Amygdala (tissue), 56 donors: ENCODE measurements at regions not wholly inside any gene's neighbourhood (a gene's known extent, or its start where the extent isn't known, plus 50 kb on each side); places are given as distances from the start of the nearest gene placed in this dataset.
A peak's percentile ranks its signal among the peaks of the same experiment; 100 is the strongest.
"Not testable (repeated sequence)": the region's sequence is repeated elsewhere in the genome, so short reads cannot be mapped to it uniquely, and the experiment has no call there.

ENCODE experiments used
- DNase-seq, 56 donors: peaks; one replicate each; lab custom pipeline; 2025; lab: John Stamatoyannopoulos, UW

DNA sequence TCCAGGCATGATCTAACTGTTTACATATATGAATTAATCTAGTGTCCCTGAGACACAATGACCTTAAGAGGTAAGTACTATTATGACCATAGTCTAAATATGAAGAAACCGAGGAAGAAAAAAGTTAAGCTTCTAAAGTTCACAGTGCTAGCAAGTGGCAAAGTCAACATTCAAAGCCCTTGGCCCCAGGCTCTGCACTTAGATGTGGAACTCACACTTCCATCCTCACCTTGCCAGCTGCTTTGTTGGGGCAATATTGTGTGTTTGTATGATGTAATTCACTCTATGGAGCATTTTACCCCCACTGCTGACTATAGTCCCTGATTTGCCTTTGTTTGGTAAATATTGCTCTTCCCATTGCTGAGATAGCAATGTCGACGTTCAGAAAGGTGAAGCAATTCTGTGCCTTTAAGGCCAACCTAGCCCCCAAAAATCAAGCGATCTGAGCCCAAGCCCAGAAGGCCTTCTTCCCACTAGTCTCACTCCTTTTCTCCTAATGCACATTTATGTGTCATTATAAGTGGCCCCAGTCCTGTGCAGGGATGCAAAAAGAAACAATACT lies 487.6 kb upstream of the ZMIZ1 start:
- DNase-seq = no peak

DNA sequence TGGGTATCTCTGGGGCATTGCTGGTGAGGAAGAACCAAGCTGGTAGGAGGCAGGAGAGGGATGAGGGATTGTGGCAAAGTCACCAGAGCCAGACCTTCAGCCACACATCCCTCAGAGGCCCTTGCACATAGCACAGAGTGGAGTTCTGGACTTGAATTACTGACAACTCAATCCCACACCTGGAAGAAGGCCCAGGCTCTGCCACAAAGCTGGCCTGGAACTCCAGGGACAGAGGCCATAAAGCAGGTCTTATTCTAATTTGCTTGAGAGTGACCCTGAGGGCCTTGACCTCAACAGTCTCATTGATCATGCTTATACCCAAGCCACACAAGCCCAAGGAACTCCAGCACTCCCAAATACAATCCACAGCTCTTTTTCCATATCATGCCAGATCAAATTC lies 486.2 kb upstream of the ZMIZ1 start:
- no peak for DNase-seq

DNA sequence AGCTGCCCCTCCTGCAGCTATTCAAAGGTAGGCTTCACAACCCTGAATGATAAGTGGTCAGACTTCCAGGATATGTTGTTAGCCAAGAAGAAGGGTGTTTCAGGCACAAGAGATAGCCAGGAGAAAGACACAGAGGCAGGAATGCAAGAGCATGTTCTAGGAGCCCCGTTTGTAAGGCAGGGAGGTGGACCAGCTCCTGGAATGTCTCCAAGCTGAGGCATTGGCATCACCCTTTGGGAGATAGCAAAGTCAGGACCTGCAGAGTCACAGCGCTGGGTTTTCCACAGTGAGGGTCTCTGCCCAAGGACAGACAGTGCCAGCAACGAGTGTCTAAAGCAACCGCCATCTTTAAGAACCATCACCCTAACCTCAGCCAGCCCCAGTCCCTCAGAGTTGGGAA lies 484.5 kb upstream of the ZMIZ1 start:
- DNase-seq = no peak

DNA sequence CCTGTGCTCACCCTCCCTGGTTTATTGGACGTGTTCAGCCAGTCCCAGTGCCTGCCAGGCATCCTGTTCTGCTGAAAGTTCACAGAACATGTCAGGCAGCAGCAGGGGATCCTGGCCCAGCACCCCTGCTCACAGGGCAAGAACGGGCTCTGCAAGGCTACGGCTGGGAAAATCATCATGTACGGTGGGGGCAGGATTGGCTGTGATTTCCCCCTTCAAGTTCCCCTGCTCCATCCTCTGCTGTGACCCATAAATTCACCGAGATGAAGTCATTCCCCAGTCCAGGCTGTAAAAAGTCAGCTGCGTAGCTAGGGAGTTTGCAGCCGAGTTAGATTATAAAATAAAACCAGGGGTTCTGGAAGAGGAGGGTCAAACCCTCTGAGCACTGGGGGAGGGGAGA lies 484.1 kb upstream of the ZMIZ1 start:
- DNase-seq = no peak

DNA sequence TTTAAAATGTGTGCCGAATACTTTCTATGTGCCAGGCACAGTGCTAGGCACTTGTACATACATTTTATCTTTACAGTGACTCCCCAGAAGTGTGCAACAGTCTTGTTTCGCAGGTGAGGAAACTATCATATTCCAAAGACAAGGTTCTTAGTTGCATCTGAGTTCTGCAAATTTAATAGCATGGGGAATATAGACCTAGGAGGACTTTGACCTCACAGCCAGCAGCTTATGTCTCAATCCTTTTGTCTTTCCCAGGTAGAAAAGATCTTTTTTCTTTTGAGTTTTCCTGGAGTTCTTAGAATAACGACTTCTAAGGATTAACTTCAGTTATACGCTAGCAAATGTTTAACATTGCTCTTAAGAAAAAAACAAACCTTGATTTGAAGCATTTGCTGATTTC lies 482.8 kb upstream of the ZMIZ1 start:
- DNase-seq = no peak

DNA sequence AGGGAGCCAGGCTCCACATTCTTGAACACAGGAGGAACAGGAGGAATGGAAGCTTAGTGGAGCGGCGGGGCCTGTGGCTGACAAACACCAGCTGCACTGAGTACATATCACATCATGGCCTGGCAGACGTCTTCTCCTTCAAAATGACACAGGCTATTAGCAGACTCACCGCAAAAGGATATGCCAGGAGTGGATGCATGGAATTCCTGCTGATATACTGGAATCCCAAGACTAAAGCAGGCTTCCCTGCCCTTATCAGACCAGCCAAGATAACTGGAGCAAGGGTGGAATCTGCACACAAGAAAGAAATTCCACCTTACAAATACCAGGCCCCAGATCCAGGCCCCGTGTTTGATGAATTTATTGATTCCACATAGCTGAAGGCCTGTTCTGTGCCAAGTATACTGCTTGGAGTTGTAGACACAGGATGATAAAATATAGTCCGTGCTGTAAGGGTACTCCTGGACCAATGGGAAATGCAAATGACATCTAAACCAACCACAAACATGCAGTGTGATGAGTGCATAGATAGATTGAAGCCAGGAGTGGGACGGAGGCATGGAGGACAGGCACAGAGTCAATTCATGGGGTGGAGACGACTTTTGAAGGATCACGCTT lies 480.5 kb upstream of the ZMIZ1 start:
- DNase-seq = peak in 1 of 56 donors; percentile 12

DNA sequence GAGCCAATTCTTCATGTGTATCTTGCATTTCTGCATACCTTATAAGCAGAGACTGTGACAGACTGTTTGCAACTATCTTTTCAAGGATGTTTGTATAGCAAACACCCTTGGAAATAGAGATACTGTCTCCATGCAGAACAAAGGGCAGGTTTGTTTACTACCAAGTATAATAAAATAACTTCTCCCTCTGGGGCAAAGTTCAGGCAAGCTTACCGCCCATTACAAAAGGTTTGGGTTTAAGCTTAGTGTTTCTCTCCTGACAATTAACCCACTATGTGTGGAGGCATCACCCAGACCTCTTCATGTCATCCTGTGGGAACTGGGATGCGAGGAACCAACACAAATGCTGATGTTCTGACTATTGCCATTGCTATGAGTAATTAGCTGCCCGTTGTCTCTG lies 479.1 kb upstream of the ZMIZ1 start:
- DNase-seq = no peak

DNA sequence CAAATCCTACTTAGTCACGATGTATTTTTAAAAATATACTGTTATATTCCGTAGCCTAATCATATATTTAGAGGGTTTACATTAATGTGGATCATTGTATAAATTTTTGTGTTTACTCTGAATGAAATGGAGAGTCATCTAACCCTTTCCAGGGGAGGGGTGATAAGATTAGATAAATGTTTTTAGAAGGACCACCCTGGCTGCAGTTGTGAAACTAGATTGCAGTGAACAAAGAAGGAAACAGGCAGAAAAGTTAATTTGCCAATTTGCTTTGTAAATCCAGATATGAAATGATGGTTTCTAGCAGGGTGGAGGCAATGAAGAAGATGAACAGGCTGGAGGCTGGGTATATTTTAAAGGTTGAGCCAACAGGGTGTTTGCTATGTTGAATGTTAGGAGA lies 477.7 kb upstream of the ZMIZ1 start:
- no peak for DNase-seq

DNA sequence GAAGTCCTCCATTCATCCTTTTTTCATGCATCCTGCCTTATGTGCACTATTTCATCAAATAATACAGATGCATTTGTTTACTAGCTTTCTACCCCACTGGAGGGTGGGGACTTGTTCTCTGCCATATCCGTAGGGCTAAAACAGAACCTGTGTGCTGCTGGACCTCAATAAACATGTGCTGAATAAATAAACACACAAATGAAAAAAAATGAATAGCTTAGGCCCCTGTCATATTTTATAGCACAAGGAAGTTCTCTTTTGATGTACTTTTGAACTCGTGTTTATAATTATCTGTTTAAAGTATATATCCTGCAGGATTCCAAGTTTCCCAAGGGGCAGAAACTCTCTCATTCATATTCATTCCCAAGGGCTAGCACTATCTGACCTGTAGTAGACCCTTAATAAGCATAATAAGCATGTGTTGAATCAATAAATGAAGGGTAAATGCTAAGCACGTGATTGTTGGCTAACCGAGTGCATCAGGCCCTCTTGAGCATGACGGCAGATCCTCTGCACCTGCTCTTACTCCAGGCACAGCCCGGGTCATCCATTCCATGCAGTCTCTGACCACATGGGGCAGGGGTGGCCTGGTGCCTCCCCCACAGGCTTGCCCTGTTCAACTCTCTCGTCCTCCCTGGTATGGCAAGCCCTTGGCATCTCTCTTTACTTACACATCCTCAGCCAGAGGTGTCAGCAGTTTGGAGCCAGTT lies 474.1 kb upstream of the ZMIZ1 start:
- DNase-seq = no peak

DNA sequence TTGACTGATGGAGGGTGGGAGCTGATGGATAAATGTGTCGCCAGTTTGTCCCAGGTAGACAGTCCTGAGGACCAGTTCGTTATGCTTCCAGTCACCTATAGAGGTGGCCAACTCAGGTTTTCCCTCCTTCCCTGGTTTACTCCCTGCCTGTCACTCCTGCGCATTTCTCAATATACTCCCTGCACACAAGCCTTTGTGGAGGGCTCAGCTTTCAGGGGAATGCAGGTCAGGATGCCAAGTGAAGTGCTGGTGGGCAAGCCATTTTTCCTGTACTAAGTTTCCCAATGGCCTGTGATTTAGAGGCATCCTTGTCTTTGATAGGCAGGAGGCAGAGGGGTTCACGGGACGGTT lies 473.5 kb upstream of the ZMIZ1 start:
- no peak for DNase-seq

DNA sequence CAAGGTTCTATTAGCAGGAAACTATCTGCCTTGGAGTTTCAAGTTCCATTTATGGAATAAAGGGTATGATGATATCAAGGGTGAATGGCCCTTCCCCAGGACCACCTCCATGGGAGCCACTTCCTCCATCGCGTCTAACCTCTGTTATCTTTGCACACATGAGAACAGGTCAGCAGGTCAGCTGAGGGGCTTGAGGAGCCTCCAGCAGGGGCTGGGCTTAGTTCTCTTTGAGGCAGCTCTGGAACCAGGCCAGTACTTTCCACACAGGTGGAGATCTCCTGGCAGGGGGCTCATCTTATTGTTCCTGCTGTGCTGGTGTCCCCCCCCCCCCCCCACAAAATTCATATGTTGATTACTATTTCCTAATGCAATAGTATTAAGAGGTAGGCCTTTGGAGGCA lies 472.2 kb upstream of the ZMIZ1 start:
- no peak for DNase-seq

DNA sequence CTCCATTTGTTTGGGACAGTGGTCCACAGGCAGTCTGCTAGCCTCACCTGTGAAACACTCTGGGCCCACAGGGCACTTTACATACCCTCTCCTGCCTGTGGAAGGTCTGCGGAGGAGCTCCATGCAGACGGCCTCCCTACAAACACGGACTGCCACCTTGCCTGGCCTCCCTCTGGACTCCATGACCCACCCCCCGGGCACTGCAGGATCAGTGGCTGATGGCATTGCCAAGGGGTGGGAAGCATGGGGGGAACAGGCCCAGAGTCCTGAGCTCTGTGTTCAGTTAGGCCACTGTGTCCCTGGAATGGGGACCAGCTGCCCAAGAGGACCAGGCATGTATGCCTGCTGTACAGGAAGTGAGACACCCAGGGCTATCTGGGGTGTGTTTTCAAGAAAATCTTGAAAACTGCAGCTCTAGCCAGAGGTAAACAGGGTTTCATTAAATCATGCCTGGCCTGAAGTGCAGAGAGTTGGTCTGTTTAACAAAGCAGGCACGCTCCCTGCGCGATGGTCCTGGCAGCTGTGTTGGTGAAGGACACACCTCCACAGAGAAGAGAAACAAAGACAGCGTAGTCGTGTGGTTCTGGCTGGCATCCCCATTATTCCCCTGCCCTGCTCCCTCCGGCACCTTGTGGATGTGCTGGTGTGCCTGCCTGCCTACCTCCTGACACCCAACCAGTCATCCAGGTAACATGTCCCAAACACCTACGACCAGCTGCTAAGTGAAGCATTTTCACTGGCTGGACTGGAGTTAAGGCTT lies 470.8 kb upstream of the ZMIZ1 start:
- DNase-seq = no peak

DNA sequence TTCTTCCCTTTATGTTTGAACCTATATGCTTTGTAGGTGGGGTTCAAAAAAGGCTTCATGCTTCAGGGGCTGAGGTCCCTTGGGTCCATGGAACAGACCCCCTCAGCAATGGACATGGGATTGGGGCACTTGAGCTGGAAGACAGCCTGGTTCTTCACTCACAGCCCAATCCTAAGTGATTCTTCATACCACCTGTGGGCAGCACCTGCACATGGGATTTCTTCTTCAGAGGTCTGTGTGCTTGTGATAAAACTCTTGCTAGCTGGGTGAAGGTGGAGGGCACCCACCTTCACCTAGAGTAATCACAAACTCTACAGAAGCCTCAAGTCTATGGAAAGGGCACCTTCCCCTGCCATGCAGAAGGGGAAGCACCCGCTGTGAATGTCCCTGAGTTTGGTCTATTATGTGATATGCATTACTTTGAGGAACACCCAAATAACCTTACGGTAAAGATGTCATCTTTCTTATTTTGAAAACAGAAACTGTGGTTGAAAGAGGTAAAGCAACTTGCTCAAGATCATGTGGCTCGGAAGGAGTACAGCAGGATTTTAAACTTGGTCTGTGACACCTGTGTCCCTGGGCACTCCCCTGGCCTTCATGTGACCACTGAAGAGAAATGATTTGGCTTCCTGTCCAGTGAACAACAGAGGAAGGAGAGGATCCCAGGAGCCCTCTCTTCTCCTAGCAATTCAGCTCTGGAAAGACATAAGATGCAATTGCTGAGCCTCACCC lies 469.5 kb upstream of the ZMIZ1 start:
- no peak for DNase-seq

DNA sequence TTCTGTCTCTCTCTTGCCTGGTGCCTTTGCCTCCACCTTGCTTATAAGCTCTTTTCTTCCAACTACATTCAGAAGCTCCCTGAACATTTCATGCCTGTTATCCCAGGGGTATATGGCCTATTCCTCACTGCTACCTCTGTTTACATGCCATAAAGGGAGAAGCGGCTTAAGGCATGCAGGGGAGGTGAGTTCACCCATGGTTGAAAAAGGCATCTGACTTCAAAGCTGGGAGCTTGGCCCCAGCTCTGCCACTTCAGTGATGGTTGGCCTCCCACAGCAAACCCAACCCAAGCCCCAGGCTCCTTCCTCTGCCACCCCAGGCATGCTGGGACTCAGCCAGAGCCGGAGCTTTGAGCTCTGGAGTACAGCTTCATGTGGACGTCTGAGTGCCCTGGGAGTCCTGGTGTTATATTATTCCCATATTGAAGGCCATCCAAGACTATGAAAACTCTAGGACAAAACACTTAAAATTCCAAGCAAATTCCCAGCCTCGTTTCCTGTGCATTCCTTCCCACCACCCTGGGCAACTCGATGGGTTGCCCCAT lies 468.6 kb upstream of the ZMIZ1 start:
- DNase-seq = no peak

DNA sequence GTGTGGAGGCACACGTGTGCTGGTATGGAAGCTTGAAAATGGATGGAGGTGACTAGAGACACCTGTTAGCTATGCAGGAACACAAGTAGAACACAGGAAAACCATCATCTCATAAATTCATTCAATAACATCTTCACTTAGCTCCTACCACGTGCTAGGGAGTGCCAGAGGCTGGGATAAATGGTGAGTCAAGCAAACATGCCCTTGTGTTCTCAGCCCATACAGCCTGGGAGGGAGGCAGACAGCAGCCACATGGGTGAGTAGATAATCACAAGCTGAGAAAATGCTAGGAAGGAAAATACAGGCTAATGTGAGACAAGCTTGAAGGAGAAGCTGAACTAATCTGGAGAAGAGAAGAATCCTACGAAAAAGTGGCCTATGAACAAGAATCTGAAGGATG lies 468.0 kb upstream of the ZMIZ1 start:
- DNase-seq = no peak

DNA sequence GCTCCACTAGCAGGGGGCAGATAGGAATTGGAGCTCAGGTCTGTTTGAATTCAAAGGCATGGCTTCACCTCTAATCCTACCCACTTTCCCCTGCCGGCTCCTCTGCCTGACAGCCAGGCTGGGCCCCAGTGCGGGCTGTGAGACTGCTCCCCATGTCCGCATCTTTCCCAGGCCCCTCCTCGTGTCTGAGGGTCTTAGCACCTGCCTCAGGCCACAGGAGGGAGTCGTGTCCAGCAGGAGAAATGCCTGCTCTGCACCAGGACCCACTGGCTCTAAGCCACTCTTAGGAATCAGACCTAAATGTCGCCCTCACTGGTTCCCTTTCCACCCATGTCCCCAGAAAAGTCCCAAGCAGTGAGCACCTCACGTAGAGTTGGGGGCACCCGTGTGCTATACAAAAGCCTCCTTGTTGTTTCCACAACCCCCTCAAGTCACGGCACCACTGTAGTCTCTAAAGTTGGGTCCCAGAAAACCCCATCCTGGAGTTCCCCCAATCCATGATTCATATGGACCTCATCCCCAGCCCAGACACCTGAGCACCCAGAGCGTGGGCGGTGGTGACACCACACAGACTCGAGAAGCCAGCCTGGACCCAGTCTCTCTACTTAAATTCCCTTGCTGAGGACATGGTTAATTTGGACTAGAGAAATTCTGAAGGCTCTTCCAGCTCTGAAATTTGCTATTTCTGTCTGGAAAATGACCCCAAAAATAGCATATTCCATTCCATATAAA lies 466.4 kb upstream of the ZMIZ1 start:
- no peak for DNase-seq

DNA sequence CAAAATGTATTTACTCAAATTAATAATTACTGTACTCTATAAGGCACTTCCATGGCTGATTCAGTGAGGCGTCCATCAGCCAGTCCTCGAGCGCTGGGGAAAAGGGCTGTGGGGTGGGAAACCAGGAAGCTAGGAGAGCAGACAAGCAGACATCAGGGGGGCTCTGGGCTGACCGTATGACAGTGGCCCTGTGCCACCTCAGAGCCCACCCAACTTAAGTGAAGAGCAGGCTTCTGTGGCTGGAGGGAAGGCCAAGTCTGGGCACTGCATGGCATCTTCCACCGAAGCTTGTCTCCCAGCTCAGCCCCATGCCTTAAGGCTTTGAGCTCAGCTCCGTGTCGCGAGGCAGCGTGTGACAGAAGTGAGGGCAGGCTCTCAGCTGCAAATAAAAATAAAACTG lies 464.5 kb upstream of the ZMIZ1 start:
- DNase-seq = no peak

DNA sequence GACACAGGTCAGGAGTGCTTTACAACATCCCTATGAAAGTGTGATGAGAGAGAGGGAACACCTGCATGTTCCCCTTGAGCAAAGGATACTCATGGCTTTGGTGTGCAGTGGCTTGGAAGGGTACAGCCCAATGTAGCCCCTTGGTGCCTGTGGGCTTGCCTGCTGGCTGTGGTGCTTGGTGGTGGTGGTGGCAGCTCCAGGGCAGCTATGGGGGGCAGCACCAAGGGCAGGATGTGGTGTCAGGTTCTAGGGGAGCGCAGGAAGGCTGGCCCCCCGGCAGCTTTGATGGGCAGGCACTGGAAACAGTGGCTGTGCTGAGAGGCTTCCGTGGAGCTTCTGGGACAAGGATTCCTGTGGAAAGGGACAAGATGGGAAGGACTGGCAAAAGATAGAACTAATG lies 464.0 kb upstream of the ZMIZ1 start:
- no peak for DNase-seq

DNA sequence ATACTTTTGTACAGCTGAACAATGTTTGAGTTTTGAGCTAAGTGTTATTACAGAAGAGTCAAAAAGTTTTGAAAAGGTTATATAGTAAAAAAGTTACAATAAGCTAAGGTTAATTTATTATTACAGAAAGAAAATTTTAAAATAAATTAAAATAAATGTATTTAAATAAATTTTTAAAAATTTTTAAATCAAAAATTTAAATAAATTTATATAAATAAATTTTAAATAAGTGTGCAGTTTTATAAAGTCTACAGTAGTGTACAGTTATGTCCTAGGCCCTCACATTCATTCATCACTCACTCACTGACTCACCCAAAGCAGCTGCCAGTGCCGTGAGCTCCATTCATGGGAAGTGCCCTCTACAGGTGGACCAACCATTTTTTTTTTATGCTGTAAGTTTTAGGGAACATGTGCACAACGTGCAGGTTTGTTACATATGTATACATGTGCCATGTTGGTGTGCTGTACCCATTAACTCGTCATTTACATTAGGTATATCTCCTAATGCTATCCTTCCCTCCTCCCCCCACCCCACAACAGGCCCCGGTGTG lies 462.9 kb upstream of the ZMIZ1 start:
- DNase-seq = no peak

DNA sequence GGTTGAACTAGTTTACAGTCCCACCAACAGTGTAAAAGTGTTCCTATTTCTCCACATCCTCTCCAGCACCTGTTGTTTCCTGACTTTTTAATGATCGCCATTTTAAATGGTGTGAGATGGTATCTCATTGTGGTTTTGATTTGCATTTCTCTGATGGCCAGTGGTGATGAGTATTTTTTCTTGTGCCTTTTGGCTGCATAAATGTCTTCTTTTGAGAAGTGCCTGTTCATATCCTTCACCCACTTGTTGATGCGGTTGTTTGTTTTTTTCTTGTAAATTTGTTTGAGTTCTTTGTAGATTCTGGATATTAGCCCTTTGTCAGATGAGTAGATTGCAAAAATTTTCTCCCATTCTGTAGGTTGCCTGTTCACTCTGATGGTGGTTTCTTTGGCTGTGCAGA lies 462.0 kb upstream of the ZMIZ1 start:
- DNase-seq = not testable (repeated sequence)
